GM23338 (cell line): ENCODE measurements at regions not wholly inside any gene's neighbourhood (a gene's known extent, or its start where the extent isn't known, plus 50 kb on each side); places are given as distances from the start of the nearest gene placed in this dataset.

Experiments
- ATAC-seq: fragments of 200-7000 bp; cut with Tn5 transposase; 3 replicates; pipeline ENCODE4 v1.9.1; 2020
- DNase-seq: peaks from one replicate; pipeline ENCODE4 v3.0.0-alpha.2; 2015; ENCODE audit warnings: low spot score
- H2AFZ ChIP-seq: fragments of 200-600 bp; sonication (generic); 2 replicates; pipeline ENCODE4 v1.8.0; 2016; ENCODE audit warnings: antibody characterized with exemption, mild to moderate bottlenecking, moderate library complexity
- H3F3A ChIP-seq: fragments of 200-600 bp; sonication (generic); replicated peaks from 2 replicates; pipeline ENCODE4 v1.8.0; 2017; ENCODE audit warnings: antibody characterized with exemption, mixed run types, low read depth
- H3K27ac ChIP-seq: fragments of 200-600 bp; sonication (generic); 2 replicates; pipeline ENCODE4 v1.6.1; 2016; ENCODE audit warnings: low read depth
- H3K27me3 ChIP-seq: fragments of 200-600 bp; sonication (generic); 2 replicates; pipeline ENCODE4 v1.8.0; 2016; ENCODE audit warnings: mild to moderate bottlenecking, mixed run types, moderate library complexity; ENCODE audit not compliant: insufficient read depth
- H3K36me3 ChIP-seq: fragments of 200-600 bp; sonication (generic); 2 replicates; pipeline ENCODE4 v1.8.0; 2016; ENCODE audit warnings: mild to moderate bottlenecking; ENCODE audit not compliant: insufficient read depth
- H3K4me1 ChIP-seq: fragments of 200-600 bp; sonication (generic); 2 replicates; pipeline ENCODE4 v1.8.0; 2016; ENCODE audit warnings: mild to moderate bottlenecking, moderate library complexity; ENCODE audit not compliant: insufficient read depth
- H3K4me2 ChIP-seq: fragments of 200-600 bp; sonication (generic); 2 replicates; pipeline ENCODE4 v1.7.1; 2017; ENCODE audit warnings: mixed run types
- H3K4me3 ChIP-seq: fragments of 200-600 bp; sonication (generic); 2 replicates; pipeline ENCODE4 v1.6.1; 2016; ENCODE audit warnings: mixed run types
- H3K79me2 ChIP-seq: fragments of 200-600 bp; sonication (generic); replicated peaks from 2 replicates; pipeline ENCODE4 v1.8.0; 2017; ENCODE audit warnings: mild to moderate bottlenecking; ENCODE audit not compliant: insufficient read depth
- H3K9me2 ChIP-seq: fragments of 200-600 bp; sonication (generic); 2 replicates; pipeline ENCODE4 v1.8.0; 2017; ENCODE audit not compliant: insufficient read depth
- H4K20me1 ChIP-seq: fragments of 200-600 bp; sonication (generic); replicated peaks from 2 replicates; pipeline ENCODE4 v1.8.0; 2017; ENCODE audit warnings: mild to moderate bottlenecking; ENCODE audit not compliant: insufficient read depth
- H3K27ac Mint-ChIP-seq: 2 replicates; pipeline ENCODE4 v1.8.0; 2020; ENCODE audit warnings: inconsistent platforms, mild to moderate bottlenecking, moderate library complexity, mixed read lengths
- H3K27me3 Mint-ChIP-seq: 3 replicates; pipeline ENCODE4 v1.8.0; 2022; ENCODE audit warnings: low read depth, mild to moderate bottlenecking, moderate library complexity, mixed read lengths, inconsistent platforms; ENCODE audit not compliant: insufficient read depth, poor library complexity
- H3K36me3 Mint-ChIP-seq: 3 replicates; pipeline ENCODE4 v1.8.0; 2021; ENCODE audit warnings: low read depth, mild to moderate bottlenecking, inconsistent platforms, moderate library complexity, mixed read lengths
- H3K4me1 Mint-ChIP-seq: 3 replicates; pipeline ENCODE4 v1.8.0; 2020; ENCODE audit warnings: mild to moderate bottlenecking, inconsistent platforms, mixed read lengths
- H3K4me3 Mint-ChIP-seq: 3 replicates; pipeline ENCODE4 v1.8.0; 2021; ENCODE audit warnings: moderate library complexity, mild to moderate bottlenecking, inconsistent platforms, mixed read lengths
- H3K9me3 Mint-ChIP-seq: 3 replicates; pipeline ENCODE4 v1.8.0; 2020; ENCODE audit warnings: moderate library complexity, mild to moderate bottlenecking, inconsistent platforms, mixed read lengths
- CREB1 ChIP-seq: fragments of 250-450 bp; sonication (Bioruptor Pico); IDR thresholded peaks from 2 replicates; pipeline ENCODE4 v1.5.0; 2020; ENCODE audit warnings: low read depth, mild to moderate bottlenecking, moderate library complexity
- EZH2phosphoT487 ChIP-seq: fragments of 200-600 bp; sonication (generic); IDR thresholded peaks from one replicate; pipeline ENCODE4 v1.8.1; 2018; ENCODE audit warnings: antibody characterized with exemption; ENCODE audit not compliant: unreplicated experiment
- NANOG ChIP-seq: IDR thresholded peaks from 2 replicates; pipeline ENCODE4 v1.6.1; 2016; ENCODE audit warnings: antibody characterized with exemption, borderline replicate concordance
- POLR2AphosphoS5 ChIP-seq: IDR thresholded peaks from 2 replicates; pipeline ENCODE4 v1.6.1; 2016; ENCODE audit warnings: antibody characterized with exemption, low read depth
- REST ChIP-seq: IDR thresholded peaks from one replicate; pipeline ENCODE4 v1.6.1; 2018; ENCODE audit warnings: antibody characterized with exemption; ENCODE audit not compliant: unreplicated experiment
- STAT1 ChIP-seq: IDR thresholded peaks from one replicate; pipeline ENCODE4 v1.6.1; 2016; ENCODE audit warnings: antibody characterized with exemption; ENCODE audit not compliant: unreplicated experiment
- ZNF331 ChIP-seq: fragments of 250-450 bp; sonication (Bioruptor Pico); IDR thresholded peaks from 2 replicates; pipeline ENCODE4 v1.5.0; 2020; ENCODE audit warnings: low read depth, mild to moderate bottlenecking, moderate library complexity
- ZNF462 ChIP-seq: fragments of 250-450 bp; sonication (Bioruptor Pico); IDR thresholded peaks from 2 replicates; pipeline ENCODE4 v1.5.0; 2020; ENCODE audit warnings: mild to moderate bottlenecking, moderate library complexity

- Histone ChIP-seq H4K20me1 (no peaks in the 10 kb centered on the region), H3K4me1 (no peaks in the 10 kb centered on the region), H3K27me3 (no peaks in the 10 kb centered on the region), H3K4me2 (no peak overlapping the region), H3K9me2 (no peaks in the 10 kb centered on the region), H3K36me3 (peaks cover 10% of the 10 kb centered on the region), H2AFZ (no peak overlapping the region), H3F3A (no peaks in the 10 kb centered on the region), H3K4me3 (no peak overlapping the region), H3K27ac (no peak overlapping the region), H3K79me2 (no peaks in the 10 kb centered on the region)
- no peak overlapping the region for H3K4me3 Mint-ChIP-seq
- peaks cover 5% of the 10 kb centered on the region; the same call in 2 of the 3 replicates for H3K9me3 Mint-ChIP-seq
- no peak for ATAC-seq
- TF ChIP-seq ZNF462 (no peak), NANOG (no peak)
- peaks cover 4% of the 10 kb centered on the region; the same call in 2 of the 3 replicates for H3K36me3 Mint-ChIP-seq
- no peaks in the 10 kb centered on the region for H3K4me1 Mint-ChIP-seq
- no peak for DNase-seq
- H3K27ac Mint-ChIP-seq, result no peak overlapping the region
- no peaks in the 10 kb centered on the region for H3K27me3 Mint-ChIP-seq
Observed at GRCh38 chr17:26807024-26807423, 486.9 kb upstream of the WSB1 start.

GRCh38 chr17:26809033-26809432 lies 484.9 kb upstream of the WSB1 start:
- Histone ChIP-seq H3K4me1 (no peaks in the 10 kb centered on the region), H4K20me1 (no peaks in the 10 kb centered on the region), H2AFZ (no peak overlapping the region), H3K36me3 (peaks cover 12% of the 10 kb centered on the region), H3K9me2 (no peaks in the 10 kb centered on the region), H3K4me3 (no peak overlapping the region), H3K27ac (no peak overlapping the region), H3K4me2 (no peak overlapping the region), H3K27me3 (no peaks in the 10 kb centered on the region), H3K79me2 (no peaks in the 10 kb centered on the region), H3F3A (no peaks in the 10 kb centered on the region)
- H3K4me3 Mint-ChIP-seq, result no peak overlapping the region
- no peak for DNase-seq
- no peaks in the 10 kb centered on the region for H3K27me3 Mint-ChIP-seq
- no peak overlapping the region for H3K27ac Mint-ChIP-seq
- no peak for TF ChIP-seq REST
- TF ChIP-seq CREB1 (CRISPR knock-in tag), result no peak
- TF ChIP-seq EZH2phosphoT487, result no peak
- no peak for TF ChIP-seq POLR2AphosphoS5
- TF ChIP-seq STAT1, result no peak
- TF ChIP-seq ZNF331 (CRISPR knock-in tag), result no peak
- H3K36me3 Mint-ChIP-seq, result peaks cover 4% of the 10 kb centered on the region; the same call in 2 of the 3 replicates
- H3K9me3 Mint-ChIP-seq, result peaks cover 5% of the 10 kb centered on the region; the same call in 2 of the 3 replicates
- ATAC-seq, result no peak
- no peaks in the 10 kb centered on the region for H3K4me1 Mint-ChIP-seq
